ENCODE measurements at regions not wholly inside any gene's neighbourhood (a gene's known extent, or its start where the extent isn't known, plus 50 kb on each side); places are given as distances from the start of the nearest gene placed in this dataset.

DNA sequence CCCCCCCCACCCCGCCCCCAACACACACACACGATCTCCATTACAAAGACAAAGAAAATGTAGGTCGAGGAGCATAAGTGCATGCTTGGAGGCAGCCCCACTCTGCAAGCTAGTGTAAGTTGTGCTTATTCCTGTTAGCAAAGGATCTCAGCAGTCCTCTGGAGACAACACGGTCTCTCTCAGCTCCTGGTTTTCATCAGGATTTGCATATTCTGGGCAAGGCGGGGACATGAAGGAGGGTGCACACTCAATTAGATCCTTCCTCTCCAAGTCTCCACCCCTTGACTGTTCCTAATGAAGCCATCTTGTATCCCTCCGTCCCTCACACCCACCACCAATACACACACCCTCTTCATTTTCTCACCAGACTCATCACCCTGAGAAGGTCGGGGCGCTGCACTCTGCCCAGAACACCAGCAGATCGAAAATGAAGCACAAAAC lies 63.8 kb downstream of the MRPL46 start:
- H3K14ac ChIP-seq (ENCODE audit: insufficient read length), result no peak overlapping the region
- 57% methylated on average over 9 of the region's 9 CpGs; no CpG with 5 or more reads in 1 of the 2 experiments for WGBS, 2 experiments (ENCODE audit: extremely low coverage in 1 of 2, insufficient coverage in 1 of 2, insufficient read length in 1 of 2, insufficient replicate concordance in 2 of 2, low coverage in 1 of 2, low lambda C conversion rate in 2 of 2, missing lambda C conversion rate in 1 of 2)
- H4K5ac ChIP-seq (ENCODE audit: insufficient read length, low read depth, low read length), result no peak overlapping the region
- H3K4ac ChIP-seq (replicated peaks; ENCODE audit: insufficient read length, low read depth, low read length), result no peak overlapping the region
- POLR2A ChIA-PET (ENCODE audit: partially characterized antibody), result interaction anchor here (0.7 kb wide), 1 partner anchor 16 kb away, joined by 3 read pairs; no protein-coding TSS in a partner anchor
- H3K23me2 ChIP-seq (ENCODE audit: low read depth, low read length), result no peaks in the 10 kb centered on the region
- no peaks in the 10 kb centered on the region for H3K79me1 ChIP-seq (ENCODE audit: low read depth, low read length)
- H2AK5ac ChIP-seq (ENCODE audit: low read depth, low read length), result no peak overlapping the region
- H2BK20ac ChIP-seq (ENCODE audit: low read length), result no peak overlapping the region
- H3K18ac ChIP-seq (ENCODE audit: extremely low read depth, low read length), result 0 out of 2 replicates have a peak overlapping the region, but pooled peaks have one; percentile 3
- H3K56ac ChIP-seq (replicated peaks; ENCODE audit: insufficient read length, low read depth, low read length), result no peak overlapping the region
- FAIRE-seq (no peak), DNase-seq (ENCODE audit: low read depth in 1 of 2, low spot score in 2 of 2) (no peak)
- H3K23ac ChIP-seq (ENCODE audit: insufficient read length), result no peak overlapping the region
- H3K4me3 ChIP-seq (ENCODE audit: extremely low read depth in 1 of 4, insufficient read depth in 2 of 4, low read depth in 3 of 4, low read length in 4 of 4), result peak overlapping the region in 1 of 4 experiments; percentile 30; a peak in 1 of 8 replicates
- no peak overlapping the region for H4K8ac ChIP-seq (ENCODE audit: extremely low read depth, insufficient read depth, low read length)
- peak overlapping the region; percentile 85 for H2AFZ ChIP-seq (ENCODE audit: low read length)
- H2BK120ac ChIP-seq (replicated peaks; ENCODE audit: low read depth, low read length), result no peak overlapping the region
- H2BK12ac ChIP-seq (ENCODE audit: low read depth, low read length), result no peak overlapping the region
- peak overlapping the region; percentile 11 to 61; a peak in 2 of 4 replicates for H3K4me2 ChIP-seq (ENCODE audit: insufficient read depth in 1 of 2, low read depth in 2 of 2, low read length in 2 of 2)
- TF ChIP-seq BRCA1 (IDR thresholded peaks at IDR 0.05; ENCODE audit: low read depth, low read length) (no peak), RFX5 (IDR thresholded peaks at IDR 0.05; ENCODE audit: borderline replicate concordance, low read depth, low read length) (no peak), EP300 (IDR thresholded peaks at IDR 0.05; ENCODE audit: borderline replicate concordance in 1 of 2, low read depth in 2 of 2, low read length in 2 of 2) (no peak), PHF8 (conservative IDR thresholded peaks at IDR 0.05; ENCODE audit: low read depth, low read length) (no peak)
- TF ChIP-seq, protein P1, sequence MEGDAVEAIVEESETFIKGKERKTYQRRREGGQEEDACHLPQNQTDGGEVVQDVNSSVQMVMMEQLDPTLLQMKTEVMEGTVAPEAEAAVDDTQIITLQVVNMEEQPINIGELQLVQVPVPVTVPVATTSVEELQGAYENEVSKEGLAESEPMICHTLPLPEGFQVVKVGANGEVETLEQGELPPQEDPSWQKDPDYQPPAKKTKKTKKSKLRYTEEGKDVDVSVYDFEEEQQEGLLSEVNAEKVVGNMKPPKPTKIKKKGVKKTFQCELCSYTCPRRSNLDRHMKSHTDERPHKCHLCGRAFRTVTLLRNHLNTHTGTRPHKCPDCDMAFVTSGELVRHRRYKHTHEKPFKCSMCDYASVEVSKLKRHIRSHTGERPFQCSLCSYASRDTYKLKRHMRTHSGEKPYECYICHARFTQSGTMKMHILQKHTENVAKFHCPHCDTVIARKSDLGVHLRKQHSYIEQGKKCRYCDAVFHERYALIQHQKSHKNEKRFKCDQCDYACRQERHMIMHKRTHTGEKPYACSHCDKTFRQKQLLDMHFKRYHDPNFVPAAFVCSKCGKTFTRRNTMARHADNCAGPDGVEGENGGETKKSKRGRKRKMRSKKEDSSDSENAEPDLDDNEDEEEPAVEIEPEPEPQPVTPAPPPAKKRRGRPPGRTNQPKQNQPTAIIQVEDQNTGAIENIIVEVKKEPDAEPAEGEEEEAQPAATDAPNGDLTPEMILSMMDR (IDR thresholded peaks at IDR 0.05; ENCODE audit: control extremely low read depth in 1 of 3, insufficient read depth in 1 of 3, low read depth in 1 of 3, low read length in 3 of 3), result no peak
- no peaks in the 10 kb centered on the region for H3K36me3 ChIP-seq (ENCODE audit: control insufficient read depth in 2 of 4, insufficient read depth in 4 of 4, low read length in 3 of 4)
- peaks cover 4 to 13% (median 10%) of the 10 kb centered on the region in 4 experiments; a peak in 4 of 7 replicates for H3K4me1 ChIP-seq (replicated peaks in 1 of 4; ENCODE audit: control insufficient read depth in 3 of 4, insufficient read depth in 4 of 4, low read length in 3 of 4)
- no peaks in the 10 kb centered on the region for H3K27me3 ChIP-seq (replicated peaks in 1 of 4; ENCODE audit: control insufficient read depth in 3 of 4, extremely low read depth in 1 of 4, insufficient read depth in 3 of 4, low read length in 3 of 4)
- no peak overlapping the region for H2BK5ac ChIP-seq (ENCODE audit: low read depth, low read length)
- no peaks in the 10 kb centered on the region for H3K9me3 ChIP-seq (ENCODE audit: insufficient read depth in 2 of 2, low read depth in 1 of 2, low read length in 1 of 2)
- no peak overlapping the region for H3K9ac ChIP-seq (replicated peaks in 1 of 4; ENCODE audit: extremely low read depth in 1 of 4, low read depth in 3 of 4, low read length in 3 of 4)
- no peaks in the 10 kb centered on the region for H4K20me1 ChIP-seq (replicated peaks in 1 of 2; ENCODE audit: control insufficient read depth in 1 of 2, insufficient read depth in 2 of 2, low read length in 2 of 2)
- no peak overlapping the region for H4K91ac ChIP-seq (replicated peaks; ENCODE audit: insufficient read length, low read length)
- CTCF ChIA-PET (ENCODE audit: partially characterized antibody), result interaction anchor here (4.5 kb wide), 1 partner anchor 48 kb away, joined by 19 read pairs; no protein-coding TSS in a partner anchor
- H3K79me2 ChIP-seq (ENCODE audit: control insufficient read depth in 1 of 2, insufficient read depth in 2 of 2, low read length in 2 of 2), result no peaks in the 10 kb centered on the region
- H3K27ac ChIP-seq (ENCODE audit: low read depth, low read length), result no peak overlapping the region
- H2BK15ac ChIP-seq (ENCODE audit: low read length), result no peak overlapping the region
